GM12801 (cell line): ENCODE measurements at regions not wholly inside any gene's neighbourhood (a gene's known extent, or its start where the extent isn't known, plus 50 kb on each side); places are given as distances from the start of the nearest gene placed in this dataset.

Experiments
- CTCF ChIP-seq: IDR thresholded peaks from one replicate; pipeline ENCODE4 v1.5.1; 2011; ENCODE audit warnings: control low read depth; ENCODE audit not compliant: insufficient read length; ENCODE audit errors: extremely low read depth

- no peak for TF ChIP-seq CTCF
Measured at GRCh38 chr21:28758042-28758882, 234.4 kb downstream of the LTN1 start.

GRCh38 chr21:28754862-28755261 lies 237.8 kb downstream of the LTN1 start:
- TF ChIP-seq CTCF = no peak

- TF ChIP-seq CTCF = no peak
Measured at GRCh38 chr21:28754127-28754611, 238.5 kb downstream of the LTN1 start.

- no peak for TF ChIP-seq CTCF
Measured at GRCh38 chr21:28752131-28752530, 240.5 kb downstream of the LTN1 start.

- TF ChIP-seq CTCF = no peak
Measured at GRCh38 chr21:28751176-28751575, 241.5 kb downstream of the LTN1 start.

- no peak for TF ChIP-seq CTCF
Measured at GRCh38 chr21:28750565-28750964, 242.1 kb downstream of the LTN1 start.

- TF ChIP-seq CTCF = no peak
Measured at GRCh38 chr21:28749536-28749935, 243.1 kb downstream of the LTN1 start.
